Neural cell (in vitro differentiated cells): ENCODE measurements at regions not wholly inside any gene's neighbourhood (a gene's known extent, or its start where the extent isn't known, plus 50 kb on each side); places are given as distances from the start of the nearest gene placed in this dataset.

ENCODE experiments used
- H2AFZ ChIP-seq: fragments of 200-600, 300-800 bp; sonication (generic), shearing (Covaris generic); 2 replicates; pipeline ENCODE4 v1.6.0; 2014; ENCODE audit warnings: low read depth, mild to moderate bottlenecking, antibody characterized with exemption, low read length, moderate library complexity
- H3F3A ChIP-seq: fragments of 200-600 bp; shearing (Covaris generic); 2 replicates; pipeline ENCODE4 v1.6.1; 2016; ENCODE audit warnings: mild to moderate bottlenecking, moderate library complexity, mixed read lengths, antibody characterized with exemption, low read length; ENCODE audit not compliant: insufficient read depth, poor library complexity, severe bottlenecking
- H3K27ac ChIP-seq: fragments of 200-600, 300-800 bp; sonication (generic), shearing (Covaris generic); 2 replicates; pipeline ENCODE4 v1.5.1; 2014; ENCODE audit warnings: mild to moderate bottlenecking, low read length, moderate library complexity
- H3K27me3 ChIP-seq: fragments of 300-800, 200-600 bp; sonication (generic), shearing (Covaris generic); 2 replicates; pipeline ENCODE4 v1.6.0; 2014; ENCODE audit warnings: mild to moderate bottlenecking, low read depth, low read length, moderate library complexity; ENCODE audit not compliant: insufficient read depth
- H3K36me3 ChIP-seq: fragments of 300-800, 200-600 bp; sonication (generic), shearing (Covaris generic); 2 replicates; pipeline ENCODE4 v1.5.1; 2014; ENCODE audit warnings: mild to moderate bottlenecking, antibody characterized with exemption, low read length, moderate library complexity; ENCODE audit not compliant: insufficient read depth
- H3K4me2 ChIP-seq: fragments of 300-800, 200-600 bp; sonication (generic), shearing (Covaris generic); 2 replicates; pipeline ENCODE4 v1.6.0; 2014; ENCODE audit warnings: mild to moderate bottlenecking, low read length
- H3K4me3 ChIP-seq: fragments of 300-800, 200-600 bp; sonication (generic), shearing (Covaris generic); 2 replicates; pipeline ENCODE4 v1.5.1; 2014; ENCODE audit warnings: mild to moderate bottlenecking, low read length, moderate library complexity
- H3K79me2 ChIP-seq: fragments of 200-600 bp; shearing (Covaris generic); replicated peaks from 2 replicates; pipeline ENCODE4 v1.6.0; 2014; ENCODE audit warnings: mild to moderate bottlenecking, low read length, moderate library complexity; ENCODE audit not compliant: insufficient read depth
- H3K9ac ChIP-seq: fragments of 300-800, 200-600 bp; sonication (generic), shearing (Covaris generic); 2 replicates; pipeline ENCODE4 v1.6.1; 2016; ENCODE audit warnings: mild to moderate bottlenecking, low read length, mixed read lengths
- H3K9me2 ChIP-seq: fragments of 200-600 bp; shearing (Covaris generic); 2 replicates; pipeline ENCODE4 v1.6.1; 2016; ENCODE audit warnings: mild to moderate bottlenecking, low read length, mixed read lengths; ENCODE audit not compliant: insufficient read depth
- H3K9me3 ChIP-seq: fragments of 200-600, 300-800 bp; sonication (generic), shearing (Covaris generic); 2 replicates; pipeline ENCODE4 v1.6.1; 2016; ENCODE audit warnings: mild to moderate bottlenecking, mixed run types, low read length, moderate library complexity, mixed read lengths
- H4K20me1 ChIP-seq: fragments of 200-600 bp; shearing (Covaris generic); 2 replicates; pipeline ENCODE4 v1.6.1; 2016; ENCODE audit warnings: mild to moderate bottlenecking, mixed run types; ENCODE audit not compliant: insufficient read depth
- EP300 ChIP-seq: fragments of 450-650 bp; conservative IDR thresholded peaks from 2 replicates; pipeline ENCODE4 v1.6.1; 2014; ENCODE audit warnings: antibody characterized with exemption, mild to moderate bottlenecking, moderate library complexity; ENCODE audit not compliant: poor library complexity, severe bottlenecking
- EZH2 ChIP-seq: fragments of 200-600, 300-800 bp; shearing (Covaris generic), sonication (generic); IDR thresholded peaks from 2 replicates; pipeline ENCODE4 v1.6.1; 2014; ENCODE audit warnings: antibody characterized with exemption, low read length, borderline replicate concordance, mild to moderate bottlenecking; ENCODE audit not compliant: insufficient read depth, poor library complexity, severe bottlenecking
- MXI1 ChIP-seq: fragments of 450-650 bp; conservative IDR thresholded peaks from 2 replicates; pipeline ENCODE4 v1.6.1; 2014; ENCODE audit warnings: antibody characterized with exemption, mild to moderate bottlenecking; ENCODE audit not compliant: poor library complexity, severe bottlenecking
- POLR2AphosphoS5 ChIP-seq: IDR thresholded peaks from 2 replicates; pipeline ENCODE4 v1.6.1; 2012
- RAD21 ChIP-seq: fragments of 450-650 bp; conservative IDR thresholded peaks from 2 replicates; pipeline ENCODE4 v1.6.1; 2014; ENCODE audit warnings: antibody characterized with exemption, mild to moderate bottlenecking, moderate library complexity
- SMC3 ChIP-seq: fragments of 450-650 bp; conservative IDR thresholded peaks from 2 replicates; pipeline ENCODE4 v1.6.1; 2014; ENCODE audit warnings: antibody characterized with exemption, mild to moderate bottlenecking, moderate library complexity; ENCODE audit not compliant: poor library complexity
- TAF1 ChIP-seq: IDR thresholded peaks from 2 replicates; pipeline ENCODE4 v1.6.1; 2012; ENCODE audit warnings: low read depth
- TF ChIP-seq, protein P1 (sequence below): fragments of 450-650 bp; IDR thresholded peaks from 2 replicates; pipeline ENCODE4 v1.5.1; 2014; ENCODE audit warnings: antibody characterized with exemption, mild to moderate bottlenecking, moderate library complexity; ENCODE audit not compliant: poor library complexity, severe bottlenecking
- TF ChIP-seq, protein P2 (sequence below): IDR thresholded peaks from 2 replicates; pipeline ENCODE4 v1.6.1; 2012; ENCODE audit warnings: borderline replicate concordance

DNA sequence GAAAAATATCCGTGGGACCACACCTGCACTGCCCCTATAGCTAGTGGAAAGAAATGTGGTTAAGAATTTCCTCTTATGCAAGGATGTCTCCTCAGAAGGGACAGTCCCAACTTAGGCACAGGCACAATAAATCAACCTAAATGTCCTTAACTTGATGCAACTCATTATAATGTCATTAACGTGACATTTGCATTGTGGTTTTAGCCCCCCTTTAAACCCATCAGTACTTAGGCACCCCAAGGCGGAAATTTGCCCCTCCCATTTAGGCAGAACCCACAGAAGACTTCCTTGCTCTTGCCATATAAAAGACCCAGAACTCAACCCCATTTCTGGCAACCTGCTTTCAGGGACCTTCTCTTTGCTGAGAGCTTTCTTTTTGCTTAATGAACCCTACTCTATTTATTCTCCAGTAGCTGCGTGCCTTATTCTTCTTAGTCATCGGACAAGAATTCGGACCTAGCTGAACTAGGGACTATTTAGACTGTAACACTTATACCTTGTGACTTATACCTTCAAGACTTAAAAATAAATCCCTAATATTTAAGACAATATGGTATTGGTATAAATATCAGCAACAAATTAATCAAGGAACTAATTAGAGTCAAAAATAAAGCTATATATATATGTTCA, 1281.6 kb upstream of the TMEFF2 start:
- Histone ChIP-seq H3K27me3 (no peaks in the 10 kb centered on the region), H3K9ac (no peak overlapping the region), H3F3A (no peaks in the 10 kb centered on the region), H3K36me3 (no peaks in the 10 kb centered on the region), H3K4me3 (no peak overlapping the region), H3K9me3 (no peaks in the 10 kb centered on the region), H3K4me2 (no peak overlapping the region), H2AFZ (no peak overlapping the region), H3K79me2 (no peaks in the 10 kb centered on the region), H3K9me2 (no peaks in the 10 kb centered on the region), H3K27ac (no peak overlapping the region), H4K20me1 (no peaks in the 10 kb centered on the region)
- no peak for TF ChIP-seq POLR2AphosphoS5
- TF ChIP-seq MXI1, result no peak
- no peak for TF ChIP-seq EZH2
- TF ChIP-seq RAD21, result no peak
- TF ChIP-seq TAF1, result no peak
- no peak for TF ChIP-seq SMC3
- TF ChIP-seq, protein P1, sequence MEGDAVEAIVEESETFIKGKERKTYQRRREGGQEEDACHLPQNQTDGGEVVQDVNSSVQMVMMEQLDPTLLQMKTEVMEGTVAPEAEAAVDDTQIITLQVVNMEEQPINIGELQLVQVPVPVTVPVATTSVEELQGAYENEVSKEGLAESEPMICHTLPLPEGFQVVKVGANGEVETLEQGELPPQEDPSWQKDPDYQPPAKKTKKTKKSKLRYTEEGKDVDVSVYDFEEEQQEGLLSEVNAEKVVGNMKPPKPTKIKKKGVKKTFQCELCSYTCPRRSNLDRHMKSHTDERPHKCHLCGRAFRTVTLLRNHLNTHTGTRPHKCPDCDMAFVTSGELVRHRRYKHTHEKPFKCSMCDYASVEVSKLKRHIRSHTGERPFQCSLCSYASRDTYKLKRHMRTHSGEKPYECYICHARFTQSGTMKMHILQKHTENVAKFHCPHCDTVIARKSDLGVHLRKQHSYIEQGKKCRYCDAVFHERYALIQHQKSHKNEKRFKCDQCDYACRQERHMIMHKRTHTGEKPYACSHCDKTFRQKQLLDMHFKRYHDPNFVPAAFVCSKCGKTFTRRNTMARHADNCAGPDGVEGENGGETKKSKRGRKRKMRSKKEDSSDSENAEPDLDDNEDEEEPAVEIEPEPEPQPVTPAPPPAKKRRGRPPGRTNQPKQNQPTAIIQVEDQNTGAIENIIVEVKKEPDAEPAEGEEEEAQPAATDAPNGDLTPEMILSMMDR, result no peak
- no peak for TF ChIP-seq EP300
- TF ChIP-seq, protein P2, sequence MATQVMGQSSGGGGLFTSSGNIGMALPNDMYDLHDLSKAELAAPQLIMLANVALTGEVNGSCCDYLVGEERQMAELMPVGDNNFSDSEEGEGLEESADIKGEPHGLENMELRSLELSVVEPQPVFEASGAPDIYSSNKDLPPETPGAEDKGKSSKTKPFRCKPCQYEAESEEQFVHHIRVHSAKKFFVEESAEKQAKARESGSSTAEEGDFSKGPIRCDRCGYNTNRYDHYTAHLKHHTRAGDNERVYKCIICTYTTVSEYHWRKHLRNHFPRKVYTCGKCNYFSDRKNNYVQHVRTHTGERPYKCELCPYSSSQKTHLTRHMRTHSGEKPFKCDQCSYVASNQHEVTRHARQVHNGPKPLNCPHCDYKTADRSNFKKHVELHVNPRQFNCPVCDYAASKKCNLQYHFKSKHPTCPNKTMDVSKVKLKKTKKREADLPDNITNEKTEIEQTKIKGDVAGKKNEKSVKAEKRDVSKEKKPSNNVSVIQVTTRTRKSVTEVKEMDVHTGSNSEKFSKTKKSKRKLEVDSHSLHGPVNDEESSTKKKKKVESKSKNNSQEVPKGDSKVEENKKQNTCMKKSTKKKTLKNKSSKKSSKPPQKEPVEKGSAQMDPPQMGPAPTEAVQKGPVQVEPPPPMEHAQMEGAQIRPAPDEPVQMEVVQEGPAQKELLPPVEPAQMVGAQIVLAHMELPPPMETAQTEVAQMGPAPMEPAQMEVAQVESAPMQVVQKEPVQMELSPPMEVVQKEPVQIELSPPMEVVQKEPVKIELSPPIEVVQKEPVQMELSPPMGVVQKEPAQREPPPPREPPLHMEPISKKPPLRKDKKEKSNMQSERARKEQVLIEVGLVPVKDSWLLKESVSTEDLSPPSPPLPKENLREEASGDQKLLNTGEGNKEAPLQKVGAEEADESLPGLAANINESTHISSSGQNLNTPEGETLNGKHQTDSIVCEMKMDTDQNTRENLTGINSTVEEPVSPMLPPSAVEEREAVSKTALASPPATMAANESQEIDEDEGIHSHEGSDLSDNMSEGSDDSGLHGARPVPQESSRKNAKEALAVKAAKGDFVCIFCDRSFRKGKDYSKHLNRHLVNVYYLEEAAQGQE, result no peak

DNA sequence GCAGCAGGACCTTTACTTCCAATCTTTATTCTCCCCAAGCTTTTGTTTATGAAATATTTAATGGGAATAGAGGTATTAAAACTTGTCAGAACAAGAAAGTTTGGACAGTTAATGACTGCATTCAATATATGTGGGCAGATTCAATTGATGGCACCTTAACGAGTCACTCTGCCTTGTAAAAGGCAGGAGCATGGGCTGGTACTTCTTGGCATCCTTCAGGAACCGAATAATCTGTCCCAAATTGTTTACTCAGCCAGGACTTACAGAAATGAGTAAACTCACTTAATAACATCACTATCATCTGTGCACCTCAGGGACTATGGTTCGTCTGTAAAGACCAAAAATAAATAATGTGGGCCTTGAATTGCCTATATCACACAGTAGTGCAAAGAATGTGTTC, 1280.3 kb upstream of the TMEFF2 start:
- H3K9me2 ChIP-seq, result no peaks in the 10 kb centered on the region
- H3K27ac ChIP-seq, result no peak overlapping the region
- TF ChIP-seq RAD21 (no peak), MXI1 (no peak), TAF1 (no peak)
- TF ChIP-seq, protein P1, result no peak

More for the DNA sequence above, 1280.3 kb upstream of the TMEFF2 start:
- no peaks in the 10 kb centered on the region for H4K20me1 ChIP-seq
- no peaks in the 10 kb centered on the region for H3K36me3 ChIP-seq
- no peak overlapping the region for H3K9ac ChIP-seq
- no peaks in the 10 kb centered on the region for H3K9me3 ChIP-seq
- no peak overlapping the region for H3K4me2 ChIP-seq
- no peaks in the 10 kb centered on the region for H3K79me2 ChIP-seq
- no peaks in the 10 kb centered on the region for H3F3A ChIP-seq
- no peak overlapping the region for H3K4me3 ChIP-seq
- no peak overlapping the region for H2AFZ ChIP-seq
- no peaks in the 10 kb centered on the region for H3K27me3 ChIP-seq
